HepG2 (cell line): ENCODE measurements at regions not wholly inside any gene's neighbourhood (a gene's known extent, or its start where the extent isn't known, plus 50 kb on each side); places are given as distances from the start of the nearest gene placed in this dataset.

Source experiments
- BHLHE40 ChIP-seq: IDR thresholded peaks from 2 replicates; pipeline ENCODE4 v1.6.1; 2011; ENCODE audit warnings: low read length, improper control_type of control experiment
- BRCA1 ChIP-seq: sonication (generic); formaldehyde crosslinking; IDR thresholded peaks from 2 replicates; pipeline ENCODE4 v1.4.0; 2020; ENCODE audit warnings: missing genetic modification reagents
- DMAP1 ChIP-seq: IDR thresholded peaks from 2 replicates; pipeline ENCODE4 v1.6.1; 2016
- GATAD2A ChIP-seq: IDR thresholded peaks from 2 replicates; pipeline ENCODE4 v1.6.1; 2016
- MAFK ChIP-seq, 2 experiments: IDR thresholded peaks in 1 of 2; conservative IDR thresholded peaks in 1 of 2; 2 replicates each; pipeline ENCODE4 v1.6.1; 2011; ENCODE audit warnings: improper control_type of control experiment in 2 of 2, low read length in 2 of 2
- ONECUT2 ChIP-seq: sonication (generic); formaldehyde crosslinking; IDR thresholded peaks from 2 replicates; pipeline ENCODE4 v1.4.0; 2020; ENCODE audit warnings: missing genetic modification reagents
- RBM22 ChIP-seq: fragments of 200-400 bp; formaldehyde crosslinking; optimal IDR thresholded peaks from 2 replicates; pipeline ENCODE3; 2017; ENCODE audit warnings: mild to moderate bottlenecking, low read length, moderate library complexity
- RCOR2 ChIP-seq: IDR thresholded peaks from 2 replicates; pipeline ENCODE4 v1.6.1; 2016; ENCODE audit warnings: missing biosample characterization, missing genetic modification reagents
- SPEN ChIP-seq: sonication (generic); formaldehyde crosslinking; IDR thresholded peaks from 2 replicates; pipeline ENCODE4 v1.5.1; 2020; ENCODE audit warnings: low read depth, mild to moderate bottlenecking, missing genetic modification reagents
- ZBTB21 ChIP-seq: sonication (generic); formaldehyde crosslinking; IDR thresholded peaks from 2 replicates; pipeline ENCODE4 v1.4.0; 2020; ENCODE audit warnings: missing genetic modification reagents
- ZC3H13 ChIP-seq: sonication (generic); formaldehyde crosslinking; IDR thresholded peaks from 2 replicates; pipeline ENCODE4 v1.8.1; 2023; ENCODE audit warnings: mild to moderate bottlenecking, missing genetic modification reagents, moderate library complexity
- ZFP82 ChIP-seq: sonication (generic); formaldehyde crosslinking; IDR thresholded peaks from 2 replicates; pipeline ENCODE4 v1.5.1; 2020; ENCODE audit warnings: mild to moderate bottlenecking, missing genetic modification reagents, borderline replicate concordance
- ZNF136 ChIP-seq: sonication (generic); formaldehyde crosslinking; IDR thresholded peaks from 2 replicates; pipeline ENCODE4 v1.8.1; 2022; ENCODE audit warnings: low read depth, mild to moderate bottlenecking, moderate library complexity, missing genetic modification reagents
- ZNF7 ChIP-seq: IDR thresholded peaks from 2 replicates; pipeline ENCODE4 v1.6.1; 2016; ENCODE audit warnings: missing biosample characterization, missing genetic modification reagents
- ZNF83 ChIP-seq: sonication (generic); formaldehyde crosslinking; IDR thresholded peaks from 2 replicates; pipeline ENCODE4 v1.4.0; 2020; ENCODE audit warnings: missing genetic modification reagents, mild to moderate bottlenecking, borderline replicate concordance
- ZSCAN29 ChIP-seq: sonication (generic); formaldehyde crosslinking; conservative IDR thresholded peaks from 2 replicates; pipeline ENCODE4 v1.4.0; 2020; ENCODE audit warnings: mild to moderate bottlenecking, missing genetic modification reagents
- ZSCAN9 ChIP-seq: IDR thresholded peaks from 2 replicates; pipeline ENCODE4 v1.6.1; 2016; ENCODE audit warnings: borderline replicate concordance
- TF ChIP-seq, protein P1 (sequence below): sonication (generic); formaldehyde crosslinking; conservative IDR thresholded peaks from 2 replicates; pipeline ENCODE4 v1.8.0; 2022; ENCODE audit warnings: missing genetic modification reagents
- TF ChIP-seq, protein P2 (sequence below): sonication (generic); formaldehyde crosslinking; IDR thresholded peaks from 2 replicates; pipeline ENCODE4 v1.4.0; 2020; ENCODE audit warnings: mild to moderate bottlenecking, missing genetic modification reagents
- TF ChIP-seq, protein P3 (sequence below): sonication (generic); formaldehyde crosslinking; IDR thresholded peaks from 2 replicates; pipeline ENCODE4 v1.5.0; 2020; ENCODE audit warnings: mild to moderate bottlenecking, missing genetic modification reagents, borderline replicate concordance
- TF ChIP-seq, protein P4 (sequence below): sonication (generic); formaldehyde crosslinking; IDR thresholded peaks from 2 replicates; pipeline ENCODE4 v1.5.0; 2020; ENCODE audit warnings: missing genetic modification reagents, mild to moderate bottlenecking, borderline replicate concordance

DNA sequence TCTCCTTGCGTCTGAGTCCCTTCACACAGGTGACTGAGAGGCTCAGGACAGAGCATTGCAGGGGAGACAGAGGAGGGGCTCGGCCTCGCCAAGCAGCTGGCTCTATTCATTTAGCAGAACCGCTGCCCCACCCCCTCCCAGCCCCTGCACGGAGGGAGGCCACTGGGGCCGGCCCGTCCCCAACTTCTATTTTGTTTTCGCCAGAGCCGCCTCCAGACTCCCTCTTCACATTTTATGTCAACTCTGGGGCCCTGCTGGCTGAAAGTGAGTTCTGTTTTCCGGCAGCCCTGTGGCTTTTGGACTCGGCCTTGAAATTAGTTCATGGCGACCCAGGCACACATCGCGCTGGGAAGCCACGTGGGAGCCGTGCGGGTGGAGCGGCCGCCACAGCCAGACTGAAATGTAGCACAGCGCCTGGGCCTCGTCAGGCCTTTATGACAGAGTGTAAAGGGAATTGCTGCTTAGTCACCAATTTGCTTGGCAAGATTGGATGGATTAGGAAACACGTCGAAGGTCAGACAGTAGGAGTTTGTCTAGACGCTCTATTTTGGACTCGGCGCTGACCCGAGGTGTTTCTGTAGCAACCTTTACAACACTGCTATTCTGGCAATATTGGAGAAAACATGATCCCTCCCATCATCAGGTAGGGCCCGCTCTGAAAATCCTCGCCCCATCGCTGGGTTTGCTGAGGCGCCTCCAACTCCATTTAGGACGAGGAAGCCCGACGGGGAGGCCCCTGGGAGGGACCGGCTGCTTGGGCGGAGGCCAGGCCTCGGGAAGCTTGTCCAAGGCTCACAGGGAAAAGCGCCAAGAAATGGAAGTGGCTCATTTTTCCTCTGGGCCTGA is 90.7 kb upstream of the CTDP1 start (continued):
- TF ChIP-seq RCOR2 (CRISPR knock-in tag): no peak
- peak in 1 of 2 experiments; percentile 37; a peak in 2 of 4 replicates for TF ChIP-seq MAFK (conservative IDR thresholded peaks at IDR 0.05 in 1 of 2, IDR thresholded peaks at IDR 0.05 in 1 of 2; ENCODE audit: low read length in 2 of 2)
- no peak for TF ChIP-seq BHLHE40
- TF ChIP-seq SPEN: peak; percentile 61; the same call in 1 of the 2 replicates
- 0 out of 2 replicates have a peak, but pooled peaks have one; percentile 60 for TF ChIP-seq ZC3H13 (CRISPR knock-in tag)
- peak; percentile 63; the same call in 1 of the 2 replicates for TF ChIP-seq ZNF83 (CRISPR knock-in tag)
- 0 out of 2 replicates have a peak, but pooled peaks have one; percentile 47 for TF ChIP-seq ZBTB21 (CRISPR knock-in tag)
- no peak for TF ChIP-seq RBM22
- TF ChIP-seq, protein P1, sequence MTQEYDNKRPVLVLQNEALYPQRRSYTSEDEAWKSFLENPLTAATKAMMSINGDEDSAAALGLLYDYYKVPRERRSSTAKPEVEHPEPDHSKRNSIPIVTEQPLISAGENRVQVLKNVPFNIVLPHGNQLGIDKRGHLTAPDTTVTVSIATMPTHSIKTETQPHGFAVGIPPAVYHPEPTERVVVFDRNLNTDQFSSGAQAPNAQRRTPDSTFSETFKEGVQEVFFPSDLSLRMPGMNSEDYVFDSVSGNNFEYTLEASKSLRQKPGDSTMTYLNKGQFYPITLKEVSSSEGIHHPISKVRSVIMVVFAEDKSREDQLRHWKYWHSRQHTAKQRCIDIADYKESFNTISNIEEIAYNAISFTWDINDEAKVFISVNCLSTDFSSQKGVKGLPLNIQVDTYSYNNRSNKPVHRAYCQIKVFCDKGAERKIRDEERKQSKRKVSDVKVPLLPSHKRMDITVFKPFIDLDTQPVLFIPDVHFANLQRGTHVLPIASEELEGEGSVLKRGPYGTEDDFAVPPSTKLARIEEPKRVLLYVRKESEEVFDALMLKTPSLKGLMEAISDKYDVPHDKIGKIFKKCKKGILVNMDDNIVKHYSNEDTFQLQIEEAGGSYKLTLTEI: no peak
- no peak for TF ChIP-seq ZFP82 (CRISPR knock-in tag)
- TF ChIP-seq ZSCAN29 (CRISPR knock-in tag): peak; percentile 60; the same call in 1 of the 2 replicates
- TF ChIP-seq ZSCAN9: 0 out of 2 replicates have a peak, but pooled peaks have one; percentile 68
- TF ChIP-seq BRCA1 (CRISPR knock-in tag): peak; percentile 85; the same call in 1 of the 2 replicates
- TF ChIP-seq DMAP1: peak; percentile 64; the same call in 1 of the 2 replicates
- peak; percentile 62; the same call in 1 of the 2 replicates for TF ChIP-seq GATAD2A (CRISPR knock-in tag)
- TF ChIP-seq, protein P2, sequence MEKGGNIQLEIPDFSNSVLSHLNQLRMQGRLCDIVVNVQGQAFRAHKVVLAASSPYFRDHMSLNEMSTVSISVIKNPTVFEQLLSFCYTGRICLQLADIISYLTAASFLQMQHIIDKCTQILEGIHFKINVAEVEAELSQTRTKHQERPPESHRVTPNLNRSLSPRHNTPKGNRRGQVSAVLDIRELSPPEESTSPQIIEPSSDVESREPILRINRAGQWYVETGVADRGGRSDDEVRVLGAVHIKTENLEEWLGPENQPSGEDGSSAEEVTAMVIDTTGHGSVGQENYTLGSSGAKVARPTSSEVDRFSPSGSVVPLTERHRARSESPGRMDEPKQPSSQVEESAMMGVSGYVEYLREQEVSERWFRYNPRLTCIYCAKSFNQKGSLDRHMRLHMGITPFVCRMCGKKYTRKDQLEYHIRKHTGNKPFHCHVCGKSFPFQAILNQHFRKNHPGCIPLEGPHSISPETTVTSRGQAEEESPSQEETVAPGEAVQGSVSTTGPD (CRISPR knock-in tag): peak; percentile 32; the same call in 1 of the 2 replicates
- TF ChIP-seq, protein P3, sequence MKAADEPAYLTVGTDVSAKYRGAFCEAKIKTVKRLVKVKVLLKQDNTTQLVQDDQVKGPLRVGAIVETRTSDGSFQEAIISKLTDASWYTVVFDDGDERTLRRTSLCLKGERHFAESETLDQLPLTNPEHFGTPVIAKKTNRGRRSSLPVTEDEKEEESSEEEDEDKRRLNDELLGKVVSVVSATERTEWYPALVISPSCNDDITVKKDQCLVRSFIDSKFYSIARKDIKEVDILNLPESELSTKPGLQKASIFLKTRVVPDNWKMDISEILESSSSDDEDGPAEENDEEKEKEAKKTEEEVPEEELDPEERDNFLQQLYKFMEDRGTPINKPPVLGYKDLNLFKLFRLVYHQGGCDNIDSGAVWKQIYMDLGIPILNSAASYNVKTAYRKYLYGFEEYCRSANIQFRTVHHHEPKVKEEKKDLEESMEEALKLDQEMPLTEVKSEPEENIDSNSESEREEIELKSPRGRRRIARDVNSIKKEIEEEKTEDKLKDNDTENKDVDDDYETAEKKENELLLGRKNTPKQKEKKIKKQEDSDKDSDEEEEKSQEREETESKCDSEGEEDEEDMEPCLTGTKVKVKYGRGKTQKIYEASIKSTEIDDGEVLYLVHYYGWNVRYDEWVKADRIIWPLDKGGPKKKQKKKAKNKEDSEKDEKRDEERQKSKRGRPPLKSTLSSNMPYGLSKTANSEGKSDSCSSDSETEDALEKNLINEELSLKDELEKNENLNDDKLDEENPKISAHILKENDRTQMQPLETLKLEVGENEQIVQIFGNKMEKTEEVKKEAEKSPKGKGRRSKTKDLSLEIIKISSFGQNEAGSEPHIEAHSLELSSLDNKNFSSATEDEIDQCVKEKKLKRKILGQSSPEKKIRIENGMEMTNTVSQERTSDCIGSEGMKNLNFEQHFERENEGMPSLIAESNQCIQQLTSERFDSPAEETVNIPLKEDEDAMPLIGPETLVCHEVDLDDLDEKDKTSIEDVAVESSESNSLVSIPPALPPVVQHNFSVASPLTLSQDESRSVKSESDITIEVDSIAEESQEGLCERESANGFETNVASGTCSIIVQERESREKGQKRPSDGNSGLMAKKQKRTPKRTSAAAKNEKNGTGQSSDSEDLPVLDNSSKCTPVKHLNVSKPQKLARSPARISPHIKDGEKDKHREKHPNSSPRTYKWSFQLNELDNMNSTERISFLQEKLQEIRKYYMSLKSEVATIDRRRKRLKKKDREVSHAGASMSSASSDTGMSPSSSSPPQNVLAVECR (CRISPR knock-in tag): no peak; the same call in 1 of the 2 replicates
- no peak for TF ChIP-seq ONECUT2 (CRISPR knock-in tag)
- TF ChIP-seq ZNF136 (CRISPR knock-in tag): 0 out of 2 replicates have a peak, but pooled peaks have one; percentile 15
- TF ChIP-seq, protein P4, sequence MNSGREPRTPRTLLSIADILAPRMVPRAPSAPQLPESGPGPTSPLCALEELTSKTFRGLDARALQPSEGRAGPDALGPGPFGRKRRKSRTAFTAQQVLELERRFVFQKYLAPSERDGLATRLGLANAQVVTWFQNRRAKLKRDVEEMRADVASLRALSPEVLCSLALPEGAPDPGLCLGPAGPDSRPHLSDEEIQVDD (CRISPR knock-in tag): peak; percentile 88; the same call in 1 of the 2 replicates
- no peak for TF ChIP-seq ZNF7
